Small intestine (tissue), 7 donors: ENCODE measurements at regions not wholly inside any gene's neighbourhood (a gene's known extent, or its start where the extent isn't known, plus 50 kb on each side); places are given as distances from the start of the nearest gene placed in this dataset.

Experiments used
- DNase-seq, 2 donors: peaks; one replicate each; pipeline versions ENCODE4 v3.0.0 to v3.0.0-alpha.2; 2013
- FAIRE-seq: peaks from 2 replicates; lab custom pipeline; 2012; peaks lifted over from hg19 to GRCh38; lab: Jason Lieb, UNC
- H3K27ac ChIP-seq, 3 donors: one replicate each; pipeline ENCODE4 v1.5.1; 2013; ENCODE audit warnings: low read length in 2 of 3, mild to moderate bottlenecking in 2 of 3, control low read depth in 1 of 3, inconsistent platforms in 1 of 3, low read depth in 1 of 3, moderate library complexity in 1 of 3
- H3K27me3 ChIP-seq, 3 donors: one replicate each; pipeline ENCODE4 v1.6.1; 2013; ENCODE audit warnings: low read length in 3 of 3, inconsistent platforms in 1 of 3; ENCODE audit not compliant: control insufficient read depth in 3 of 3, insufficient read depth in 3 of 3
- H3K36me3 ChIP-seq, 3 donors: one replicate each; pipeline ENCODE4 v1.6.1; 2013; ENCODE audit warnings: low read length in 3 of 3, inconsistent platforms in 1 of 3, low read depth in 1 of 3, mild to moderate bottlenecking in 1 of 3, moderate library complexity in 1 of 3; ENCODE audit not compliant: control insufficient read depth in 3 of 3, insufficient read depth in 2 of 3
- H3K4me1 ChIP-seq, 3 donors: one replicate each; pipeline ENCODE4 v1.6.1; 2013; ENCODE audit warnings: low read length in 2 of 3, inconsistent platforms in 1 of 3, low read depth in 1 of 3, mild to moderate bottlenecking in 1 of 3, moderate library complexity in 1 of 3; ENCODE audit not compliant: control insufficient read depth in 3 of 3, insufficient read depth in 2 of 3
- H3K4me3 ChIP-seq, 3 donors: one replicate each; pipeline ENCODE4 v1.5.1; 2013; ENCODE audit warnings: low read length in 3 of 3, control low read depth in 1 of 3, inconsistent platforms in 1 of 3, low read depth in 1 of 3, mild to moderate bottlenecking in 1 of 3, moderate library complexity in 1 of 3
- H3K9me3 ChIP-seq, 2 donors: one replicate each; pipeline ENCODE4 v1.6.1; 2013; ENCODE audit warnings: low read depth in 1 of 2, low read length in 1 of 2; ENCODE audit not compliant: control insufficient read depth in 2 of 2, insufficient read depth in 1 of 2
- WGBS, 3 donors: extraction: QIAGEN DNeasy Blood & Tissue Kit; methylation state at CpG; one replicate each; pipeline ENCODE4 v1.1.7; 2013; 5-methylcytosine and 5-hydroxymethylcytosine counted together
- donor health status: healthy with polysubstance abuse.
- donor health status: control.
- donor health status: control.
- donor health status: Bipolar disorder and iron deficiency.
- donor health status: healthy.

DNA sequence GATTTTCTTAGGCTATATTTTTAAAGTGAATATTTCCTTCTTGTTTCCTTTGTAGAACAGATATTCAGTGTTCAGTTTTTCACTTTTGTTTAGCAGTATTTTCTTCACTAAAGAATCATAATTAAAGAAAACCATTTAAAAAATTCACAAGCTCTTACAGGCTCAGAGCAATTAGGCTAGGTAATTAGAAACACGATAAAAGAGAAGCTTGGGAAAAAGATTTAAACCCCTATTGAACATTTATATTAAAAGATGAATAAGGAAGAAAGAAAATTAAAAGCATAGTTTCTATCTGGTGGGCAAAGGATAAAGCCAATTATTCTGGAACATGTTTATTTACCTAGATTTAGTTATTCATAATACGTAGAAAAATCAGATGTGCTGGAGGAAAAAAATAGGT, 942.6 kb downstream of the PLA2G4A start:
- Histone ChIP-seq H3K9me3 (no peaks in the 10 kb centered on the region), H3K36me3 (no peaks in the 10 kb centered on the region), H3K27me3 (no peaks in the 10 kb centered on the region), H3K4me1 (no peaks in the 10 kb centered on the region), H3K27ac (no peak overlapping the region), H3K4me3 (no peak overlapping the region)
- FAIRE-seq (no peak), DNase-seq (no peak)
- WGBS, 3 donors = 72 to 78% (median 74%) methylated on average over 2 of the region's 2 CpGs

DNA sequence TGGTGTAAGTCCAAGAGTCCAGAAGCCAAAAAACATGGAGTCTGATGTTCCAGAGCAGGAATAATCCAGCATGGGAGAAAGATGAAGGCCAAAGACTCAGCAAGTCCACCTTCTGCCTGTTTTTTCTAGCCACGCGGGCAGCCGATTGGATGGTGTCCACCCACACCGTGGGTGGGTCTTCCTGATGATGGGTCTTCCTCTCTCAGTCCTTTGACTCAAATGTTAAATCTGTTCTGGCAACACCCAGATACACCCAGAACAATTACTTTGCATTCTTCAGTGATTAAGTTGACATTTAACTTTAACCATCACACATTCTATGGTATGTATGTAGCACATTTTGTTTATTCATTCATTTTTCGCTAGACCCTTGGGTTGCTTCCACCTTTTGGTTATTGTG, 944.4 kb downstream of the PLA2G4A start:
- H3K27ac ChIP-seq = no peak overlapping the region
- no peaks in the 10 kb centered on the region for H3K27me3 ChIP-seq
- WGBS, 3 donors = 74 to 81% (median 78%) methylated on average over 5 of the region's 5 CpGs
- H3K4me3 ChIP-seq = no peak overlapping the region
- no peaks in the 10 kb centered on the region for H3K36me3 ChIP-seq
- H3K9me3 ChIP-seq = no peaks in the 10 kb centered on the region
- H3K4me1 ChIP-seq = no peaks in the 10 kb centered on the region
- DNase-seq (no peak), FAIRE-seq (no peak)

DNA sequence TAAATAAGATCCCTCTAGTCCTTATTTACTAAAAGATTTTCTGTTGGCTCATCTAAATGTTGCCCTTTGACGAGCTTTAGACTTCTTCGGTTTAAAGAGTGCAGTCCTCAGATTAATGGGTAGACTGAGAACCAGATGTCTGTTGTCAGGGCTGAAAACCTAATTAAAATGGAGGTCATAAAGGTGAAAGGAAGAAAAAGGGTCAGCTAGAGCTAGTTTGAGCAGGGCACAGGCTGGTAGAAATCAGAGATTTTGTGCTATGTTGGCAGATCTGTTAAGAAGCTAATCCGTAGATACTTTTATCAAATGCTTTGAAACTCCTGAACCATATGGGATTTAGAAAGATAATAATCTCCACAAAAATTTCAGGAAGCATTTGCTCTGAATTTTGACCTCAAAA, 959.0 kb downstream of the PLA2G4A start:
- H3K27me3 ChIP-seq = no peaks in the 10 kb centered on the region
- H3K4me3 ChIP-seq = no peak overlapping the region
- DNase-seq (no peak), FAIRE-seq (no peak)
- no peaks in the 10 kb centered on the region for H3K4me1 ChIP-seq
- WGBS, 3 donors = 61 to 72% (median 67%) methylated on average over 3 of the region's 3 CpGs
- H3K36me3 ChIP-seq = no peaks in the 10 kb centered on the region
- no peaks in the 10 kb centered on the region for H3K9me3 ChIP-seq
- H3K27ac ChIP-seq = no peak overlapping the region

- Histone ChIP-seq H3K4me1 (no peaks in the 10 kb centered on the region), H3K4me3 (no peak overlapping the region), H3K9me3 (no peaks in the 10 kb centered on the region), H3K36me3 (no peaks in the 10 kb centered on the region), H3K27ac (no peak overlapping the region), H3K27me3 (no peaks in the 10 kb centered on the region)
- FAIRE-seq = no peak
- 63 to 85% (median 75%) methylated on average over 2 of the region's 2 CpGs for WGBS, 3 donors
- DNase-seq = no peak
Observed at GRCh38 chr1:187788718-187789117, 960.0 kb downstream of the PLA2G4A start.

DNA sequence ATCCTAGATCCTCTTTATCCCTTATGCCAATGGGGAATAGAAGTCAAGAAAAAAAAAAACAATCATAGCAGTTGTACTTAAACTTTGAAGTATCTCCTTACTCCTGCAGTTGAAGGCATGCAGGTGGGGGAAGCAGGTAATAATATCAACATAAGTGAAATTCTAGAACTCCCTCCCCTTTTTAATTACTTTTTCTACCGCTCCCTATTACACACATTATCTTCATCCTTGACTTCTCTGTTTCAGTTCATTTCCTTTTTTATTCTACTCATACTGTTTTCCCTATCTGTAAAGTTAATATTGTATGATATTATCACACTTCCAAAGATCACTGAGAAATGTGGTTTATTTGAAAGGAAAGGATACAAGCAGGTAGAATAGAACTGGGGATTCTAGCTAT, 962.0 kb downstream of the PLA2G4A start:
- H3K4me1 ChIP-seq = no peaks in the 10 kb centered on the region
- H3K36me3 ChIP-seq = no peaks in the 10 kb centered on the region
- no peaks in the 10 kb centered on the region for H3K9me3 ChIP-seq
- H3K27me3 ChIP-seq = no peaks in the 10 kb centered on the region
- H3K27ac ChIP-seq = no peak overlapping the region
- no peak for DNase-seq
- no peak for FAIRE-seq
- H3K4me3 ChIP-seq = no peak overlapping the region
- 69 to 93% (median 83%) methylated on average over 1 of the region's 1 CpG for WGBS, 3 donors

DNA sequence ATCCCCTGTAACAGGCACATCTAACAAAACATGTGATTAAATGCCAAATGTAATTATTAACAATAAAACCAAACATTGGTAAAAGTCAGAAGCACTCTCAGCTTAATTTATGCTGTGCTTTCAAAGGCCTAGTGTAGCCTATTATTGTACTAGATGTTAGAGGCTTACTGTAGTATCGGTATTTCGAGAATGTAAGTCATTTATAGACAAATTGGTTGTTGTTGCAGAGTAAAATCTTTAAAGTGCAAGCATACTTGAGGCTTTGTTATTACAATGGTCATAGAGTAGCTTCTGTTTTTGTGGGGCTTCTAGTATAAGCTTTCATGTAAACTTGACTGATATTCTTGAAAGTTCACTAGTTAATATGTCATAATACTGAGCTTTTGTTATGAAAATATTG, 965.8 kb downstream of the PLA2G4A start:
- WGBS, 3 donors = 56 to 71% (median 64%) methylated on average over 2 of the region's 2 CpGs
- FAIRE-seq = no peak

GRCh38 chr1:187809549-187809948, 980.8 kb downstream of the PLA2G4A start:
- 56 to 82% (median 65%) methylated on average over 1 of the region's 1 CpG for WGBS, 3 donors
- Histone ChIP-seq H3K4me3 (no peak overlapping the region), H3K4me1 (no peaks in the 10 kb centered on the region), H3K36me3 (no peaks in the 10 kb centered on the region), H3K9me3 (peaks cover 0 to 4% of the 10 kb centered on the region in 2 donors), H3K27ac (no peak overlapping the region), H3K27me3 (no peaks in the 10 kb centered on the region)
- FAIRE-seq = no peak
- no peak for DNase-seq

More for the DNA sequence above, 965.8 kb downstream of the PLA2G4A start:
- no peak for DNase-seq
- no peaks in the 10 kb centered on the region for H3K36me3 ChIP-seq
- no peaks in the 10 kb centered on the region for H3K27me3 ChIP-seq
- no peak overlapping the region for H3K4me3 ChIP-seq
- H3K9me3 ChIP-seq = no peaks in the 10 kb centered on the region
- no peaks in the 10 kb centered on the region for H3K4me1 ChIP-seq
- H3K27ac ChIP-seq = no peak overlapping the region

- WGBS, 3 donors = 50 to 71% (median 54%) methylated on average over 2 of the region's 2 CpGs
- FAIRE-seq = no peak
- H3K4me1 ChIP-seq = no peaks in the 10 kb centered on the region
- no peaks in the 10 kb centered on the region for H3K36me3 ChIP-seq
- no peak for DNase-seq
- no peak overlapping the region for H3K4me3 ChIP-seq
- H3K9me3 ChIP-seq = no peaks in the 10 kb centered on the region
- H3K27ac ChIP-seq = no peak overlapping the region
- no peaks in the 10 kb centered on the region for H3K27me3 ChIP-seq
Observed at GRCh38 chr1:187816646-187817045, 987.9 kb downstream of the PLA2G4A start.

DNA sequence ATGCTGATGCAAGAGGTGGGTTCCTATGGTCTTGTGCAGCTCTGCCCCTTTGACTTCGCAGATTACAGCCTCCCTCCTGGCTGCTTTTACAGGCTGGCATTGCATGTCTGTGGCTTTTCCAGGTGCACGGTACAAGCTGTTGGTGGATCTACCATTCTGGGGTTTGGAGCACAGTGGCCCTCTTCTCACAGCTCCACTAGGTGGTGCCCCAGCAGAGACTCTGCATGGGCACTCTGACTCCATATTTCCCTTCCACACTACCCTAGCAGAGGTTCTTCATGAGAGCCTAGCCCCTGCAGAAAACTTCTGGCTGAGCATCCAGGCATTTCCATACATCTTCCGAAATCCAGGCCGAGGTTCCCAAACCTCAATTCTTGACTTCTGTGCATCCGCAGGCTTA, 989.0 kb downstream of the PLA2G4A start:
- no peaks in the 10 kb centered on the region for H3K36me3 ChIP-seq
- FAIRE-seq (no peak), DNase-seq (no peak)
- WGBS, 3 donors = 93 to 94% (median 93%) methylated on average over 5 of the region's 5 CpGs
- H3K4me1 ChIP-seq = no peaks in the 10 kb centered on the region
- no peak overlapping the region for H3K4me3 ChIP-seq
- H3K9me3 ChIP-seq = no peaks in the 10 kb centered on the region
- H3K27ac ChIP-seq = no peak overlapping the region
- no peaks in the 10 kb centered on the region for H3K27me3 ChIP-seq
